ENCODE measurements at regions not wholly inside any gene's neighbourhood (a gene's known extent, or its start where the extent isn't known, plus 50 kb on each side); places are given as distances from the start of the nearest gene placed in this dataset.

GRCh38 chrX:42135583-42136228, 212.4 kb upstream of the CASK start:
- ATAC-seq (no peak), DNase-seq (no peak)
- no peak overlapping the region for H3K27ac ChIP-seq
- H3K9me3 ChIP-seq, result no peaks in the 10 kb centered on the region
- no peak overlapping the region for H3K4me3 ChIP-seq
- TF ChIP-seq, protein P1, sequence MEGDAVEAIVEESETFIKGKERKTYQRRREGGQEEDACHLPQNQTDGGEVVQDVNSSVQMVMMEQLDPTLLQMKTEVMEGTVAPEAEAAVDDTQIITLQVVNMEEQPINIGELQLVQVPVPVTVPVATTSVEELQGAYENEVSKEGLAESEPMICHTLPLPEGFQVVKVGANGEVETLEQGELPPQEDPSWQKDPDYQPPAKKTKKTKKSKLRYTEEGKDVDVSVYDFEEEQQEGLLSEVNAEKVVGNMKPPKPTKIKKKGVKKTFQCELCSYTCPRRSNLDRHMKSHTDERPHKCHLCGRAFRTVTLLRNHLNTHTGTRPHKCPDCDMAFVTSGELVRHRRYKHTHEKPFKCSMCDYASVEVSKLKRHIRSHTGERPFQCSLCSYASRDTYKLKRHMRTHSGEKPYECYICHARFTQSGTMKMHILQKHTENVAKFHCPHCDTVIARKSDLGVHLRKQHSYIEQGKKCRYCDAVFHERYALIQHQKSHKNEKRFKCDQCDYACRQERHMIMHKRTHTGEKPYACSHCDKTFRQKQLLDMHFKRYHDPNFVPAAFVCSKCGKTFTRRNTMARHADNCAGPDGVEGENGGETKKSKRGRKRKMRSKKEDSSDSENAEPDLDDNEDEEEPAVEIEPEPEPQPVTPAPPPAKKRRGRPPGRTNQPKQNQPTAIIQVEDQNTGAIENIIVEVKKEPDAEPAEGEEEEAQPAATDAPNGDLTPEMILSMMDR (IDR thresholded peaks at IDR 0.05), result no peak
- no peaks in the 10 kb centered on the region for H3K4me1 ChIP-seq
- H3K36me3 ChIP-seq, result no peaks in the 10 kb centered on the region
- H3K27me3 ChIP-seq, result no peaks in the 10 kb centered on the region
- intact Hi-C loops (cut with DNase I), result no loop called here

DNA sequence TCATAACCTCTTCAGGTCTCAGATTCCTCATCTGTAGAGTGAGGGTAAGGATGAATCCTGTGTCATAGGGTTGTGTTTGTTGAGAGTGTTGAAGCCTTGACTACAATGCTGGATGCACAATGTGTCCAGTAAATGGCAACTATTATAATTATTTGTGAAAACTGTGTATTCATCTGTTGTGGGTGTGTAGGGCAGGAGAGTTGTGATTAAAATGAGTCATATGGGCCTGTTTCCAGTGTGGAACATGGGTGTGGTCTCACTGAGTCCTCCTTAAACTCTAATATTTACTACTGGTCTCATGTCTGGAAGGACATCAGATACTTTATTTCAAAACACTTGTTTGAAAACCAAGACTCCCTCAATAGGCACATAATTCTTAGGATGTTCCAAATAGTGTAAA, 208.5 kb upstream of the CASK start:
- Histone ChIP-seq H3K36me3 (no peaks in the 10 kb centered on the region), H3K27ac (no peak overlapping the region), H3K27me3 (no peaks in the 10 kb centered on the region), H3K4me3 (no peak overlapping the region), H3K4me1 (no peaks in the 10 kb centered on the region), H3K9me3 (no peaks in the 10 kb centered on the region)
- ATAC-seq (no peak), DNase-seq (no peak)
- intact Hi-C loops (cut with DNase I), result no loop called here
- TF ChIP-seq, protein P1 (IDR thresholded peaks at IDR 0.05), result no peak

DNA sequence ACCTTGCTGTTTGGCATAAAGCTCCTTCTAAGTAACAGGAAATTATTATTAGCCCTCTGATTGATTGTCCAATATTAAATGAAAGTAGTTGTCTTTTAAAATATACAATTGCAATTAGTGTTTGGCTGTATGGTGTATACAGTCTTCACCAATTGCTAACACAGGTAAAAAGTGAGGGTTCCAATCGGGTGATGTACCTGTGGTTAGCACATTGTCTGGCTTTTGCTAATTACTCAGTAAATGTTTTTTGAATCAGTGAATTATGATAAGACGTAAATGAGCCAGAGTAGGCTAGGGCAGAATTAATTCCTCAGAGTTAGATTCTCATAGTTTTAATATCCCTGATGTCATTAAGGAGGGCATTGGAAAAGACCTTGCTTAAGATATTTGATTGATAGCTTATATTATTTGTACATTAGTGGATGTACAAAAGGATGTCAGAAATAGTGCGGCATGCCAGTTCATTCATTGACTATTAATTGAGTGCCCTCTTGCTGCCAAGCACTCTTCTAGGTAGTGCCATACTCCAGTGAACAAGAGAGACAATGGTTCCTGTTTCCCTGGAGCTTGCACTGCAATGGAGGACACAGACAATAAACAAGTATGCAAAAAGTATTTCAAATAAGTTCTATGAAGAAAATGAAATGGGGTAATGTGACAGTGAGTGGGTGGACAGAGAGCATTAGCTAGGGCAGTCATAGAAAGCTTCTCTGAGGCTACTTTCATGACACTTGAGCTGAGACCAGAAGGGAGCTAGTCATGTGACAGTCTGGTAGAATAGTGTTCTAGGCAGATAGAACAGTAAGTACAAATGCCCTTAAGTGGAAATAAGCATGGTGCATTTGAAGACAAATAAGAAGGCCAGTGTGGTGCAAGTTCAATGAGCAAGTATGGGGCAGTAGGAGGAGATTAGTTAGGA, 205.9 kb upstream of the CASK start:
- Histone ChIP-seq H3K27me3 (no peaks in the 10 kb centered on the region), H3K4me3 (no peak overlapping the region), H3K4me1 (no peaks in the 10 kb centered on the region), H3K36me3 (no peaks in the 10 kb centered on the region), H3K9me3 (no peaks in the 10 kb centered on the region), H3K27ac (no peak overlapping the region)
- ATAC-seq, result no peak
- TF ChIP-seq, protein P1 (IDR thresholded peaks at IDR 0.05), result no peak
- intact Hi-C loops (cut with DNase I), result no loop called here
- DNase-seq, result no peak

GRCh38 chrX:42128587-42128986, 205.2 kb upstream of the CASK start:
- H3K9me3 ChIP-seq, result no peaks in the 10 kb centered on the region
- H3K27ac ChIP-seq, result no peak overlapping the region
- TF ChIP-seq, protein P1 (IDR thresholded peaks at IDR 0.05), result no peak
- H3K4me3 ChIP-seq, result no peak overlapping the region
- intact Hi-C loops (cut with DNase I), result no loop called here
- DNase-seq, result no peak
- H3K4me1 ChIP-seq, result no peaks in the 10 kb centered on the region
- H3K36me3 ChIP-seq, result no peaks in the 10 kb centered on the region
- no peak for ATAC-seq
- H3K27me3 ChIP-seq, result no peaks in the 10 kb centered on the region

DNA sequence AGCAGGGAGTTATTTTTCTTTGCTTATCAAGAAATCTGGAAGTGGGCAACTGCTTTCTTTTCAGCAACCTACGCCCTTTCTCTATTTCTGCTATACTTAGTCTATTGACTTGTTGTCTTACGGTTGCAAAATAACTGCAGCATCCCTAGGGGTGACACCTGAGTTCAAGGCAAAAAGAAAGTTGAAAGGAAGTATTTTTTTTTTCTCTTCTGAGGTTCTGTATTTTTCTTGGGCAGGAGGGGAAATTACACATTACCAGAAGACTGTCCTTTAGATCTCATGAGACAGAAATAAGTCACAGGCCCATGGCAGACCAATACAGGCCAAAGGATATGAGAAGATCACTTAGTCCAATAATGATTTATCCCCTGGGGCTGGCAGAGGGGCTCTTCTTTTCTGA, 204.7 kb upstream of the CASK start:
- Histone ChIP-seq H3K4me3 (no peak overlapping the region), H3K4me1 (no peaks in the 10 kb centered on the region), H3K36me3 (no peaks in the 10 kb centered on the region), H3K27me3 (no peaks in the 10 kb centered on the region), H3K9me3 (no peaks in the 10 kb centered on the region), H3K27ac (no peak overlapping the region)
- no peak for DNase-seq
- ATAC-seq, result no peak
- intact Hi-C loops (cut with DNase I), result no loop called here
- TF ChIP-seq, protein P1 (IDR thresholded peaks at IDR 0.05), result no peak
